Peyer's patch (tissue), 4 donors: ENCODE measurements at regions not wholly inside any gene's neighbourhood (a gene's known extent, or its start where the extent isn't known, plus 50 kb on each side); places are given as distances from the start of the nearest gene placed in this dataset.

Source experiments
- POLR2A ChIP-seq, 2 donors: fragments of 450-650 bp; IDR thresholded peaks; one replicate each; pipeline ENCODE4 v1.5.1; 2017; ENCODE audit warnings: antibody characterized with exemption in 2 of 2, mild to moderate bottlenecking in 2 of 2, moderate library complexity in 2 of 2
- TF ChIP-seq, protein P1 (sequence below), 6 experiments: fragments of 450-650 bp in 4 of 6; fragments of 200-600 bp in 2 of 6; sonication (generic) in 1 of 6; IDR thresholded peaks; one replicate each; pipeline ENCODE4 v1.5.1; 2017 to 2019; ENCODE audit warnings: antibody characterized with exemption in 6 of 6, mild to moderate bottlenecking in 3 of 6, moderate library complexity in 1 of 6

DNA sequence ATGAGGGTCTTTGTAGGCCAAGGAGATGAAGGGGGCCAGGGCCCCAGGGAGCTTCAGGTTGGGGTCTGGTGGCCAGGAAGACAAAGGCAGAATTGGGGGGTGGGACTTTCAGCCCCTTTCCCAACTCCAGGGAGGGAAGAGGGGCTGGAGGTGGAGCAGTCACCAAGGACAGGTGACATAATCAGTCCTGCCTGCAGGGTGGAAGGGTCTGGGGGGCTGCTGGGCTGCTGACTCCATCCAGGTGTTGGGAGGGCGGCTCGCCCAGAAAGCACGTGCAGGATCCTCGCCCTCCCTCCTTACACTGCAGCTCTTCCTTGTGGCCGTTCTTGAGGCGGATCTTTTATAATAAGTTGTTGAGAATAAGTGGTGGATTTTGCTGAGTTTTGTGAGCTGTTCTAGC, 1491.1 kb downstream of the TBC1D22A start:
- TF ChIP-seq, protein P1, sequence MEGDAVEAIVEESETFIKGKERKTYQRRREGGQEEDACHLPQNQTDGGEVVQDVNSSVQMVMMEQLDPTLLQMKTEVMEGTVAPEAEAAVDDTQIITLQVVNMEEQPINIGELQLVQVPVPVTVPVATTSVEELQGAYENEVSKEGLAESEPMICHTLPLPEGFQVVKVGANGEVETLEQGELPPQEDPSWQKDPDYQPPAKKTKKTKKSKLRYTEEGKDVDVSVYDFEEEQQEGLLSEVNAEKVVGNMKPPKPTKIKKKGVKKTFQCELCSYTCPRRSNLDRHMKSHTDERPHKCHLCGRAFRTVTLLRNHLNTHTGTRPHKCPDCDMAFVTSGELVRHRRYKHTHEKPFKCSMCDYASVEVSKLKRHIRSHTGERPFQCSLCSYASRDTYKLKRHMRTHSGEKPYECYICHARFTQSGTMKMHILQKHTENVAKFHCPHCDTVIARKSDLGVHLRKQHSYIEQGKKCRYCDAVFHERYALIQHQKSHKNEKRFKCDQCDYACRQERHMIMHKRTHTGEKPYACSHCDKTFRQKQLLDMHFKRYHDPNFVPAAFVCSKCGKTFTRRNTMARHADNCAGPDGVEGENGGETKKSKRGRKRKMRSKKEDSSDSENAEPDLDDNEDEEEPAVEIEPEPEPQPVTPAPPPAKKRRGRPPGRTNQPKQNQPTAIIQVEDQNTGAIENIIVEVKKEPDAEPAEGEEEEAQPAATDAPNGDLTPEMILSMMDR (IDR thresholded peaks at IDR 0.05): no peak
- no peak for TF ChIP-seq POLR2A (IDR thresholded peaks at IDR 0.05)
